ENCODE measurements at regions not wholly inside any gene's neighbourhood (a gene's known extent, or its start where the extent isn't known, plus 50 kb on each side); places are given as distances from the start of the nearest gene placed in this dataset.
"Not testable (repeated sequence)": the region's sequence is repeated elsewhere in the genome, so short reads cannot be mapped to it uniquely, and the experiment has no call there.

DNA sequence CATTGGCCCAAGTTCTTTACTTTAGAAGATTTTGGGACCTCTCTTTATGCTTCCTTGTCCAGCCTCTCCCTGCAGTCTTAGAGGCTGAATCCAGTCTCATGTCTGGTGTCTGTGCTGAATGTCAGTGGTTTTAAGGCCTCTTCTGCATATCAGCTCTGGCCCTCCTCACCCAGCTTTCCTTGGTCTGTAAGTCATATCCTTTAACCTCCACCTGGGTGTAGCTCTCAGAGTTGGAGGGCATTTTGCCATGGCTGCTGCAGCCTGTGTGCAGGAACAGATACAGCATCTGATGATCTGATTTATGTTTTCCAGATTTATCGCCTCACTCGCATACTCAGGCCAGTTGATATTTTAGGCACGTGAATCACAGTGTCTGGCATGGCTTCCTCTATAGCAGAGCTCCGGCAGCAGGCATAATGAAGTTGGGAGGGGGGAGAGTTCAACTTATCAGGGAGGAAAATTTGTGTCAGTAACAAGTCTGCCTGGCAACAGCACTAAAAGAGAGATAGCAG lies 335.0 kb downstream of the PCNX1 start:
- DNase-seq: no peak

DNA sequence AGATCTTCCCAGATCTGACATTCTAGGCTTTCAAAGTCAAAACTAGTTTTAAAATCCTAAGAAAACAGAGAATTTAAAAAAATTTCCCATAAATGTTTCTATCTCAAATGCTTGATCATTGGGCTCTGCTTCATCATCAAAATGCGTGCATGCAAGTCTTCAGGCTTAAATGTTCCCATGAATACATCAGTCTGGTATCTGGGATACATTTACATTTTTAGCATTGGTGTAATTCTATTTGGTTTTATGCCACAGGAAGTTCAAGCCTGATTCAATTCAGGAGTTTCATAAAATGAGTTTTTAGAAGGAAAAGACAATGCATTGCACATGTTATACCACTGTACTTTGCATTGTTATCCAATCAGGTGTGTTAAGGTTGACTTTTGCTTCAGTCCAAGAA lies 336.4 kb downstream of the PCNX1 start:
- DNase-seq: no peak

DNA sequence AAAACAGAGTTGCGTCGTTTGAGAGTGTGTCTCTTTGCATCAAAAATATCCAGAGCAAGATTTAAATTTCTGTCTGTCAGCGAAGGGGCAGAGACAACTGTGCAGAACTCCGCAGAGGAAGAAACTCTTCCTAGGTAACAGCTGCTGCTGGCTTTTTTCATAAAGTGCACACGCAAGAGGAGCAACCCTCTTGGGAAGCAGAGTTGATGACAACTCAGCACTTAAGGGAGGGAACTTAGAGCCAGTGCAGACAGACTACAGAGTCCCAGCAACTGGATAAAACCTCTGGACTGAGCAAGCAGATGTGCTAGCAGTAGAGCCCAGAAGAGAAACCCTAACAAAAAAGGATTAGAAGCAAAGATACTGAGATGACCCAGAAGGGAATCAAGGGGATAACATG lies 337.1 kb downstream of the PCNX1 start:
- DNase-seq: no peak

DNA sequence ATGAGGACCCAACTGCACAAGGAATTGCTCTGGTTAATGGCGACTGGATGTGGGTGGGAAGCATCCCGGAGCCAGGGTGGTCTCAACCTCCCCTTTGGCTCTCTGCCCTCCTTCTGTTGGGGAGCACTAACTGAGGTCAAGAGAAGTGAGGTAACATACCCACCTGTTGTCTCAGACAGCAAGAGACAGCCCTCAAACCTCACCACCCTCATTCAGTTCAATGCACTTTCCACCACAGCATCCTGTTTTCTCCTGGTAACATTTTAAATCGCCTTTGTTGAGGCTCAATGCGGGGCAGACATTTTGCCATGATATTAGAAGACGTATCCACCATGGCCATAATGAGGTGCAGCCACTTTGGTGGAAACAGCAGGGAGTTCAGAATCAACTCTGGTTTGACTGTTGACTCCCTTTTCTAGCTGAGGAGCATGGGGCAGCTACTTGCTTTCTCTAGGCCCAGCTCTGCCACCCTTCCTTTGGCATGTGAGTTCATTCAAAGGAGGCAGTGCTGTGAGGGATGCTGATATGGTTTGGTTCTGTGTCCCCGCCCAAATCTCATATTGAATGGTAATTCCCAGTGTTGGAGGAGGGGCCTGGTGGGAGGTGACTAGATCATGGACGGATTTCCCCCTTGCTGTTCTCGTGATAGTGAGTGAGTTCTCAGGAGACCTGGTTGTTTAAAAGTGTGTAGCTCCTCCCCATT lies 338.6 kb downstream of the PCNX1 start:
- DNase-seq: peak in 1 of 5 donors; percentile 55

DNA sequence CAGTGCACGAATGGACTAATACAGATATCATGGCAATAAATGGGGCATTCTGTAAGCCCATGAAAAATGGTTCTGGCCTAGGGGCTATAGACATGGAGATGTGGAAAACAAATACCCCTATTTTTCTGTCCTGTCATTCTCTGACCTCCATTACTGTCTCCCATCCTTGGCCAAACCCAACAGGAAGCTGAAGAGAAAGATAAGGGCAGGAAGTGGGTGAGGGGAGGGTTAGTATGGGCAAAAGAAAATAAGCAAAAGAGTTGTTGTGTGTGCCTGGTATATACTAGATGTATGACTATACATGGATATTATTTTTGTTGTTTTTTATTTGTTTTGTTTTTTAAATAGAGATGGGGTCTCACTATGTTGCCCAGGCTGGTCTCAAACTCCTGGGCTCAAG lies 339.3 kb downstream of the PCNX1 start:
- peak in 1 of 5 donors; percentile 62 for DNase-seq

DNA sequence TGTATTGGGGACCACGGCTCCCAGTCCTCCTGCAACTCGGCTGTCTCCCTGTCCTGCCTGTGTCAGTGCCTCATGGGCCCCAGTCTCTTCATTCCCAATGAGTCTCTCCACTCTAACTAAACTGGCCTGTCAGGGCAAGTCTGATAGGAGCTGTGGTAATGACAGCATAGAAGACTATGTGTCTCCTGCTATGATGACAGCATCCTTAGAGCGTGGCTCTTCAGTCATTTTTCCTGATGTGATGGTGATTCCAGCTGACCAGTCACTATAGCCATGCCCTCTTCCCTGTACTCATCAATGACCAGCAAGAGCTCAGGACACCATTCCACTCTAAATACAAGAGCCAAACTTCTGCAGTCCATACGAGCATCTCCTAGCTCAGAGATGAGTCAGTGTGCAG lies 339.8 kb downstream of the PCNX1 start:
- no peak for DNase-seq

DNA sequence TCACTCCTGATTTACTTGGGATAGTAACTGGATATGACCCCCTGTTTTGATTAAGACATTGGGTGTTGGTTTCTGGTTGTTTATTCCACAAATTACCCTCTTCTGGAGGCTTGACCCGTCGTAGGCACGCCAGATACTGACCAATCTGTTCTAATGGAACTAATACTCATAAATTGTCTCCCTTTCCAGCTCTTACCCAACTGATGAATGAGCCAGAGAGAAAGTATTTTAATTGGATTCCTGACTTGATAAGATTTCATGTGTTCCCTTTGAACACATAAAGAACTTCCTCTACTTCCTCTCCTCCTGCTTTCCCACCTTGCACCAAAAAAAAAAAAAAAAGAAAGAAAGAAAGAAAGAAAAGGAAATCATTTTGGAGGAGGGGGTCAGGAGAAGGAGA lies 340.9 kb downstream of the PCNX1 start:
- DNase-seq: no peak

DNA sequence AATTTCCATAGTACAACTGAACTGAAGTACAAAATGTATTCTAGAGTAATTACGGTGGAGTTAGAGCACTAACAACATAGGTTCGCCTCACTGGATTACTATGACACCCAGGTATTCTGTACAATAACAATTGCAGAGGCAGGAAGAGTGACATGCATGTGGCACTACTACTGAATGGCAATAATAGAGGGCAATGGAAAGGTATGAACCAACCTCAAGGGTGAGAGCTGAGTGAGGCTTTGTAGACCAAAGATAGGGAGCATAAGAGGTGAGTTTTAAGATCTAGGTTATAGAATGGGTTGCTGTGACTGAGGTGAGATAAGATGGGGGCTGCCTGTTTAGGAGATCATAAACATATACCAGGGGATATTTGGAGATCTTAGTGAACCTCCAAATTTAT lies 343.1 kb downstream of the PCNX1 start:
- no peak for DNase-seq

DNA sequence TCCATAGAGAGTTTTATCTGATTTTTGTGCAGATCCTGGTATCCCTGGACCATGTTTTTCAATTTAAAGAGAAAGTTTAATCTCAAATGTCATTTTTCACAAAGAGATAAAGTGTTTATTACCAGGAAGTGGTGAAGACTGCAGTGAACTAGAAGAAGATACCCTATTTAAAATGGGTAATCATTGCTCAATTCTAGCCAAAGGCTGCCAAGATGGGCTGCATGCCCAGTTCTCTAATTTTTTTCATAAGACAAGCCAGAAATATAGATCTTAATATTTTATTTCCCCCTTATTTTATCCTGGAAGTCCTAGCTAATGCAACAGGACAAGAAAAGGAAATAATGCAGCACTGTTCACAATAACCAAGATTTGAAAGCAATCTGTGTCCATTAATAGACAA lies 343.5 kb downstream of the PCNX1 start:
- DNase-seq: no peak

DNA sequence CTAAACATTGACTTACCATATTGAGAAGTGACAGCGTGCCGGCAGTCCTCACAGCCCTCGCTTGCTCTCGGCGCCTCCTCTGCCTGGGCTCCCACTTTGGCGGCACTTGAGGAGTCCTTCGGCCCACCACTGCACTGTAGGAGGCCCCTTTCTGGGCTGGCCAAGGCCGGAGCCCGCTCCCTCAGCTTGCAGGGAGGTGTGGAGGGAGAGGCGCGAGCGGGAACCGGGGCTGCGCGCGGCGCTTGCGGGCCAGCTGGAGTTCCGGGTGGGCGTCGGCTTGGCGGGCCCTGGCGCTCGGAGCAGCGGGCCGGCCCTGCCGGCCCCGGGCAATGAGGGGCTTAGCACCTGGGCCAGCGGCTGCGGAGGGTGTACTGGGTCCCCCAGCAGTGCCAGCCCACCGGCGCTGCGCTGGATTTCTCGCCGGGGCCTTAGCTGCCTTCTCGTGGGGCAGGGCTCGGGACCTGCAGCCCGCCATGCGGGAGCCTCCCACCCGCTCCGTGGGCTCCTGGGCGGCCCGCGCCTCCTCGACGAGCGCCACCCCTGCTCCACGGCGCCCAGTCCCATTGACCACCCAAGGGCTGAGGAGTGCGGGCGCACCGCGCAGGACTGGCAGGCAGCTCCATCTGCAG lies 346.9 kb downstream of the PCNX1 start:
- not testable (repeated sequence) for DNase-seq

DNA sequence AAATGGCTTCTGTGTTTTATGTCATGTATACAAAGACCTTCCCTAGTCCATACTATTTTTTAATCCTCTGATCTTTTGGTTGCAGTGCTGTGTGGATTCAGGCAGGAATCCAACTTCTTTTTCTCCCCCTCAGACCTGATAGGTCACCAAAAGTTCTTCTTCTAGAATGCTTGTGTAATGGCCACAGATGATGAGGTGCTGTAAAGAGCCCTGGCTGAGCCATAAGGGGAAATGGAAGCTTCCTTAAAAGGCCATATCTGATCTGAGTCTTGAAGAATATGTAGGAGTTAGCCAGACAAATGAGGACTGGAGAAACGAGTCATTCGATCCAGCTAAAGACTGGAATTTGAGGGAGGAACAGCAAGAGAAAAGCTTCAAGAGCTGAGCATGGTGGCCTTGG lies 353.9 kb downstream of the PCNX1 start:
- no peak for DNase-seq

DNA sequence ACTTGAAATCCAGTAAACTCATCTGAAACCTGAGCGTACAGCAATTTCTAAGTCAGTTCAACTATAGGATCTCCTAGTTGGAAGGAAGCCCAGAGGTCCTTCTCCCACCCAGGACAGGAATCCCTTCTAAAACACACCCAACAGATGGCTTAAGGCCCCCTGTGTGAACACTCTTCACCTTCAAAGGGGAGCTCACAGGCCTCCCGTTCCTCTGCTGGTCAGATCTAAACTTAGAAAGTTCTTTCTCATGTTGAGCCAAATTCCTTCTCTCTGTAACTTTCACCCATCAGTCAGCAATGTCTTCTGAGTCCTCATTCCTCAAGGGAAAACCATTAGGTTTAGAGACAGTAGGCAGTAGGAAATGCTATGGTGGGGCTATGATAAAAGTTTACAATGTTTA lies 355.2 kb downstream of the PCNX1 start:
- DNase-seq: no peak

DNA sequence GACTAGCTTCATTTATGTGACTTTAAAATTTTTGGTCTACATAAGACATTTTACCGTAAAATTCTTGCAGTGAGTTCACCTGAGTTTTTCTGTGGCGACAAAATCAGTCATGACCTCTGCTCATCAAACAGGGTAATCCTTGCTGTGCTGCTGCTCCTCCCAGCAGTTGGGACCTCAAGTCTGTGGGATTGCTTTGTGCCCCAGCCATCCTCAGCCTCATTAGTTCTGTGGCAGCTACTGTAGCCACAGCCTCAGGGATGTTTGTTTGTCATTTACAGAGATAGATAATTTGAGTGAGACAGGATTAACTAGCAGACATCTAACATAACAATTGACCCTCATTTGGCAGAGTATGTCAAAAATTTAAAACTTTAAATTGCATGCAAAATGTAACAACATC lies 357.0 kb downstream of the PCNX1 start:
- no peak for DNase-seq

DNA sequence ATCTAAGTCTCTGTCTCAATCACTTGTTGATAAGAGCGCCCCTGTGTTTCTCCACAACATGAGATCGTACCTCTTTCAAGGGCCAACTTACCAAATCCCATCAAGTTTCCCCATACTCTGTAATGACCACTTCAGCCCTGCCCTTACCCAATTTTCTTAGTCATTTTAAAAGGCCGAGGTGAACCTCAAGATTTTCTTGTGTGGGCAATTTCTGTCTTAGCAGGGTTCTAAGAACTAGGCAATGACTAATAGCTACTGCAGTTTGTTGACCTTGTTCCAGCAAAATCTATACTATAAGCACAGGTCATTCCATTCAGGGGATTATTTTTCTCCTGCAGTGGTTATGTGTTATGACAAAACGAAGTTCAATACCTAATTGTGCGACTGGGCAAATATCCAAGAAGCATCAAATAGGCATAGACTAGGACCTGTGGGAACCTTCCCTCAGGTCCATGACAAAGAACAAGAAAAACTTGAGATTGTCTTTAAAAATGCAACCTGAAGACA lies 359.8 kb downstream of the PCNX1 start:
- DNase-seq: peak in 1 of 5 donors; percentile 67

DNA sequence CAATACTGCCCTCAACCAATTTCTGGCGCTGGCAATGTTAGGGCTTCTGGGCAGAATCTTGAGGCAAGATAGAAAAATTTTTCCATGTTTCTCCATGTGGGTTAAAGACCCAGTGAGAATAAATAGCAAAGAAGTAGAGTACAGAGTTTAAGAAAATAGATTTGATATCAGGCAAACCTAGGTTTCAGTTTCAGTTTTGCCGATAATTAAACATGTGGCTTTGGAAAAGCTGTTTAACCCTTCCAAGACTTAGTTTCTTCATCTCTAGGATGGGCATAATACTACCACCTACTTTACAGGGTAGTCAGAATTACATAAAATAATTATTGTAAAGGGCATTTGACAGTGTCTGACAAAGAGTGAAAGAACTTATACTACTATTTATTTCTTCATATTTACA lies 360.4 kb downstream of the PCNX1 start:
- peak in 1 of 5 donors; percentile 26 for DNase-seq

DNA sequence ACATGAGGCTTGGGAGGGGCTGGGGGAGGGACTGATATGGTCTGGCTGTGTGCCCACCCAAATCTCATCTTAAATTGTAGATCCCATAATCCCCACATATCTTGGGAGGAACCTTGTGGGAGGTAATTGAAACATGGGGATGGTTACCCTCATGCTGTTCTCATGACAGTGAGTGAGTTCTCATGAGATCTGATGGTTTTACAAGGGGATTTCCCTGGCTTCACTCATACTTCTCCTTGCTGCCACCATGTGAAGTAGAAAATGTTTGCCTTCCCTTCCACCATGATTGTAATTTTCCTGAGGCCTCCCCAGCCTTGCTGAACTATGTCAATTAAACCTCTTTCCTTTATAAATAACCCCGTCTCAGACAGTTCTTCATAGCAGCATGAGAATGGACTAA lies 362.9 kb downstream of the PCNX1 start:
- DNase-seq: no peak

DNA sequence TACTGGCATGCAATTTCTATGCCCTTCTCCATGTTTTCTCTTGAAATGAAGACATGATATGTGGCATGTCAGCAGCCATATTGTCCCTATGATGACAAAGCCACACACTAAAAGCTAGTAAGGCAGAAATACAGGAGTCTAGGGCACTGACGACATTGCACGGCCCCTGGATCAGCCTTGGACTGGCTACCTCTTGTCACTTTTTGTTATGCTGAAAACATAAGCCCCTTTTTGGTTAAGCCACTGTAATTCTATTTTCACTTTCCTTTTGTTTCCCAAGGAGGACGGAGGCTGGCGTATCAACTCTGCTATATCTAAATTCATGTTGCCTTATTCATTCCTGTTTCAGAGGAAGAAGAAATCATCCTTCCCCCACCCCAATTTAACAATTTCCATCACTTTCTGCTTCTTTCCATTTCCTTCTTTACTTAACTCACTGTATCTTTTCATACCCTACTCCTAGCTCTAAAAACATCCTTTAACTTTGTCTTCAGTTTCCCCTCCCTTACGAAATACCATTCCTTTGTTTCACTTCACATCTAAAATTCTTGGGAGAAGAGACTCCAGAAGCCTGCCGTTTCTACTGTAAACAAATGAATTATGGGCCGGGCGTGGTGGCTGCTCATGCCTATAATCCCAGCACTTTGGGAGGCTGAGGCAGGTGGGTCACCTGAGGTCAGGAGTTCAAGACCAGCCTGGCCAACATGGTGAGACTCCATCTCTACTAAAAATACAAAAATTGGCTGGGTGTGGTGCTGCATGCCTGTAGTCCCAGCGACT lies 364.1 kb downstream of the PCNX1 start:
- DNase-seq: no peak

DNA sequence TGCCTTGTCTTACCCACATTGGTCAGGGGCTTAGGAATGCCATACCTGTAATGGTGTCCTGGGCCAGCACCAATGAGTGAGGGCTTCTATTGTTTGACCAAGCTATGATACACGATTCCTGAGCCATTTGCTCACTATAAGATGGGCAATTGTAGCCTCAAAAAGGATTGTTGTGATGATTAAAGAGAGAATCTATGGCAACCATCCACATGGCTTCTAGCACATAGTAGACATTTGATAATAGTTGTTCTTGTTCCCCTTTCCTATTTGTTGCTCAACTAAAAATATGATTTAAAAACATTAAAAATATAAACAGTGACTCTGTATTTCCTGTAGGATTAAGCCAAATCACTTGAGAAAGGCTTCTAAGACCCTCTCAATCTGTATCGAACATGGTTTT lies 366.1 kb downstream of the PCNX1 start:
- DNase-seq: no peak

DNA sequence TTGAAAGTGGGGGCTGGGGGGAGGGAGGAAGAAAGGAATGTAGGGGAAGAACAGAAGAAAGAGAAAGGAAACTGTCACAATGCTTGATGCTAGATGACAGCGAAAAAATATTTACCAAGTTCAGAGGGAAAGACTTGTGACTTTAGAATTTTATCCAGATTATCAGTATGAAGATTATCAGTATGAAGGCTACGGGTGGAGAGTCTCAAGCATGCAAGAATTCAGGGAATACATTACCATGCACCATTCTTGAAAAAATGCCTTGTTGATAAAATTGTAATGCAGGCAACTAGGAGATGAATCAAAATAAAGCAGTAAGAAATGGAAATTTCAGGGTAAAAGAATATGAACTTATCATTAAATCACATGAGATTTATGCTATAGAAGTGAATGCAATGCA lies 376.8 kb downstream of the PCNX1 start:
- no peak for DNase-seq

DNA sequence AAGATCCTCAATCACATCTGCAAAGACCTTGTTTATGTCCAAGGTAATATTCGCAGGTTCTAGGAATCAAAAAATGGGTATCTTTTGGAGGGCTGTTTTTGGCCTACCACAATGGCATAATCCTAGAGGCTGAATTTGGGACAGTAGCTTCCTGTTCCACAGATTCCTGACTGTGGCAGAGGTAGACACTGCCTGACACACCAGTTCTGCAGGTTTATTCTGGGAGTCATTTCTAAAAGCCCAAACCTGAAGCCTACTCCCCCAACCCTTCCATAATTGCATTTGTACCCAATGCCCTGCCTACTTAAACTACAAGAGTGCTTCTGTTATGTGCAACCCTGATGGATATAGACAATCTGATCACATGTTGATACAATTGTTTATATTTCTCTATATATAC lies 378.9 kb downstream of the PCNX1 start:
- no peak for DNase-seq

DNA sequence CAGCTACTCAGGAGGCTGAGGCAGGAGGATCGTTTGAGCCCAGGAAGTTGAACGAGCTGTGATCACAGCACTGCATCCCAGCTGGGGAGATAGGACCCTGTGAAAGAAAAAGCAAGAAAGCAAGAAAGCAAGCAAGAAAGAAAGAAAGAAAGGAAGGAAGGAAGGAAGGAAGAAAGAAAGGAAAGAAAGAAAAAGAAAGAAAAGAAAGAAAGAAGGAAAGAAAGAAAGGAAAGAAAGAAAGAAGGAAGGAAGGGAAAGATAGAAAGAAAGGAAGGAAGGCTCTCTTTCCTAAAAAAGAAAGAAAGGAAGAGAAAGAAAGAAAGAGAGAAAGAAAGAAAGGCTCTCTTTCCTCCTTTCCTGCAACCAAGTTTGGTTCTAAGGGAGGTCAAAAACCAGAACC lies 380.3 kb downstream of the PCNX1 start:
- no peak for DNase-seq

DNA sequence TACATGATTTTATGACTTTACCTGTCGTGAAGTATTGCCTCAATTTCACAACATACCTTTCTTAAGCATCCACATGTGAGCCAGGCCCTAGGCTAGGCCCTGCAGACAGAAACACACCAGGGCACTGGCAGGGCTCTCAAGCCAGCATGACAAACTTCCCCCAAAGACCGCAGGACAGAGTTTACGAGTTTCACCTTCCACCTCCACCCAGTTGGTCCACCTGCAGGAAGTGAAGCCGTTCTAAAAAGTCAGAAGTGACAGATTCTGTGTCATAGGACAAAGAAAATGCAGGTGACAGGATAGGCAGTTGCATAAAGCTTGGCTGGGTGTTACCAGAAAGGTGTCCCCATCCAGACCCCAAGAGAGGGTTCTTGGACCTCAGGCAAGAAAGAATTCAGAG lies 382.3 kb downstream of the PCNX1 start:
- DNase-seq: peak in 1 of 5 donors; percentile 59

DNA sequence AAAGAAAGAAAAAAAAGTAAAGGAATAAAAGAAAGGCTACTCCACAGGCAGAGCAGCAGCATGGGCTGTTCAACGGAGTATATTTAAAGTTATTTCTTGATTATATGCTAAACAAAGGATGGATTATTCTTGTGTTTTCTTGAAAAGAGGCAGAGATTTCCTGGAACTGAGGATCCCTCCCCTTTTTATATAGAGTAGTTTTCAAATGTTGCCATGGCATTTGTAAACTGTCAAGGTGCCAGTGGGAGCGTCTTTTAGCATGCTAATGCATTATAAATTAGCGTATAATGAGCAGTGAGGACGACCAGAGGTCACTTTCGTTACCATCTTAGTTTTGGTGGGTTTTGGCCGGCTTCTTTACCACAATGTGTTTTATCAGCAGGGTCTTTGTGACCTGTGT lies 383.0 kb downstream of the PCNX1 start:
- no peak for DNase-seq

All from T-helper 1 cell (primary cell).